ENCODE measurements at regions not wholly inside any gene's neighbourhood (a gene's known extent, or its start where the extent isn't known, plus 50 kb on each side); places are given as distances from the start of the nearest gene placed in this dataset.

- Histone ChIP-seq H3K27me3 (ENCODE audit: control insufficient read depth, extremely low read depth, insufficient read depth, low read length) (no peaks in the 10 kb centered on the region), H3K4me1 (ENCODE audit: control insufficient read depth, extremely low read depth, insufficient read depth, low read length) (no peaks in the 10 kb centered on the region), H4K20me1 (ENCODE audit: control insufficient read depth, extremely low read depth, insufficient read depth, low read length) (no peaks in the 10 kb centered on the region), H2AFZ (ENCODE audit: control insufficient read depth, low read length) (no peak overlapping the region), H3K9me1 (ENCODE audit: control insufficient read depth, extremely low read depth, insufficient read depth, low read length) (no peaks in the 10 kb centered on the region), H3K27ac (ENCODE audit: control insufficient read depth, insufficient read depth, low read length) (no peak overlapping the region), H3K4me2 (ENCODE audit: control insufficient read depth, extremely low read depth, insufficient read depth, low read depth, low read length) (no peak overlapping the region), H3K9ac (ENCODE audit: control insufficient read depth, extremely low read depth, insufficient read depth, low read length) (no peak overlapping the region), H3K79me2 (ENCODE audit: control insufficient read depth, insufficient read depth, low read length) (no peaks in the 10 kb centered on the region), H3K9me3 (ENCODE audit: control insufficient read depth, low read depth, low read length) (no peaks in the 10 kb centered on the region), H3K4me3 (ENCODE audit: control insufficient read depth in 2 of 3, extremely low read depth in 1 of 3, insufficient read depth in 2 of 3, low read depth in 1 of 3, low read length in 3 of 3) (no peak overlapping the region), H3K36me3 (ENCODE audit: control insufficient read depth in 2 of 2, extremely low read depth in 1 of 2, insufficient read depth in 2 of 2, low read length in 2 of 2) (no peaks in the 10 kb centered on the region)
- FAIRE-seq = no peak
- DNase-seq (ENCODE audit: low read depth, low spot score) = no peak
- dilution Hi-C loops (cut with MboI; ENCODE audit: extremely low pct_ligation_motif_present, low sequenced_read_pairs) = no loop called here
- TF ChIP-seq CTCF (optimal IDR thresholded peaks at IDR 0.05 in 1 of 3, IDR thresholded peaks at IDR 0.05 in 1 of 3, conservative IDR thresholded peaks at IDR 0.05 in 1 of 3; ENCODE audit: extremely low read depth in 1 of 3, insufficient read depth in 2 of 3, low read length in 3 of 3) = no peak
- TF ChIP-seq EZH2 (IDR thresholded peaks at IDR 0.05; ENCODE audit: low read length) = no peak
Observed at GRCh38 chrX:122945328-122945727, 238.8 kb upstream of the GRIA3 start.

- no peak overlapping the region for H3K4me3 ChIP-seq (ENCODE audit: control insufficient read depth in 2 of 3, extremely low read depth in 1 of 3, insufficient read depth in 2 of 3, low read depth in 1 of 3, low read length in 3 of 3)
- TF ChIP-seq EZH2 (IDR thresholded peaks at IDR 0.05; ENCODE audit: low read length) (no peak), CTCF (optimal IDR thresholded peaks at IDR 0.05 in 1 of 3, IDR thresholded peaks at IDR 0.05 in 1 of 3, conservative IDR thresholded peaks at IDR 0.05 in 1 of 3; ENCODE audit: extremely low read depth in 1 of 3, insufficient read depth in 2 of 3, low read length in 3 of 3) (no peak)
- no peaks in the 10 kb centered on the region for H4K20me1 ChIP-seq (ENCODE audit: control insufficient read depth, extremely low read depth, insufficient read depth, low read length)
- no peaks in the 10 kb centered on the region for H3K9me1 ChIP-seq (ENCODE audit: control insufficient read depth, extremely low read depth, insufficient read depth, low read length)
- H3K27ac ChIP-seq (ENCODE audit: control insufficient read depth, insufficient read depth, low read length) = no peak overlapping the region
- no peaks in the 10 kb centered on the region for H3K9me3 ChIP-seq (ENCODE audit: control insufficient read depth, low read depth, low read length)
- H3K27me3 ChIP-seq (ENCODE audit: control insufficient read depth, extremely low read depth, insufficient read depth, low read length) = no peaks in the 10 kb centered on the region
- DNase-seq (ENCODE audit: low read depth, low spot score) (no peak), FAIRE-seq (no peak)
- H3K4me2 ChIP-seq (ENCODE audit: control insufficient read depth, extremely low read depth, insufficient read depth, low read depth, low read length) = no peak overlapping the region
- no peak overlapping the region for H3K9ac ChIP-seq (ENCODE audit: control insufficient read depth, extremely low read depth, insufficient read depth, low read length)
- no peaks in the 10 kb centered on the region for H3K4me1 ChIP-seq (ENCODE audit: control insufficient read depth, extremely low read depth, insufficient read depth, low read length)
- H3K79me2 ChIP-seq (ENCODE audit: control insufficient read depth, insufficient read depth, low read length) = no peaks in the 10 kb centered on the region
- H3K36me3 ChIP-seq (ENCODE audit: control insufficient read depth in 2 of 2, extremely low read depth in 1 of 2, insufficient read depth in 2 of 2, low read length in 2 of 2) = no peaks in the 10 kb centered on the region
- dilution Hi-C loops (cut with MboI; ENCODE audit: extremely low pct_ligation_motif_present, low sequenced_read_pairs) = no loop called here
- no peak overlapping the region for H2AFZ ChIP-seq (ENCODE audit: control insufficient read depth, low read length)
Observed at GRCh38 chrX:122972604-122973003, 211.5 kb upstream of the GRIA3 start.

All from keratinocyte (primary cell).